Thoracic aorta (tissue), 2 donors: ENCODE measurements at regions not wholly inside any gene's neighbourhood (a gene's known extent, or its start where the extent isn't known, plus 50 kb on each side); places are given as distances from the start of the nearest gene placed in this dataset.

ENCODE experiments used
- ATAC-seq: fragments of 150-250 bp; one replicate; pipeline ENCODE4 v1.8.0; 2017; ENCODE audit warnings: low read depth; ENCODE audit not compliant: insufficient number of reproducible peaks, low FRiP score
- DNase-seq: peaks from one replicate; pipeline ENCODE4 v3.0.0-alpha.2; 2020; ENCODE audit warnings: low spot score
- H3K27ac ChIP-seq, 2 donors: fragments of 200-600 bp; sonication (generic); 1 replicate in 1 of 2; 2 replicates in 1 of 2; pipeline ENCODE4 v1.5.1; 2016; ENCODE audit warnings: mild to moderate bottlenecking in 2 of 2, moderate library complexity in 2 of 2
- H3K27me3 ChIP-seq: fragments of 200-600 bp; sonication (generic); replicated peaks from 2 replicates; pipeline ENCODE4 v1.6.0; 2016; ENCODE audit warnings: mild to moderate bottlenecking; ENCODE audit not compliant: insufficient read depth
- H3K36me3 ChIP-seq: fragments of 200-600 bp; sonication (generic); one replicate; pipeline ENCODE4 v1.5.1; 2016
- H3K4me1 ChIP-seq, 2 donors: fragments of 200-600 bp; sonication (generic); 1 replicate in 1 of 2; 2 replicates in 1 of 2; pipeline versions ENCODE4 v1.5.1 to v1.6.0; 2016; ENCODE audit warnings: low read depth in 2 of 2, mild to moderate bottlenecking in 1 of 2; ENCODE audit not compliant: control insufficient read depth in 1 of 2
- H3K4me3 ChIP-seq: fragments of 200-600 bp; sonication (generic); 2 replicates; pipeline ENCODE4 v1.5.1; 2016; ENCODE audit warnings: mild to moderate bottlenecking
- H3K9me3 ChIP-seq: fragments of 200-600 bp; sonication (generic); 2 replicates; pipeline ENCODE4 v1.5.1; 2016
- CTCF ChIP-seq: fragments of 200-600 bp; sonication (generic); IDR thresholded peaks from one replicate; pipeline ENCODE4 v1.5.1; 2019; ENCODE audit warnings: antibody characterized with exemption

GRCh38 chr17:33385713-33386112 lies 92.6 kb upstream of the ASIC2 start:
- Histone ChIP-seq H3K4me3 (no peak overlapping the region), H3K9me3 (no peaks in the 10 kb centered on the region), H3K27ac (no peak overlapping the region), H3K36me3 (no peaks in the 10 kb centered on the region), H3K27me3 (no peaks in the 10 kb centered on the region), H3K4me1 (no peaks in the 10 kb centered on the region)
- DNase-seq: no peak
- ATAC-seq: no peak
- no peak for TF ChIP-seq CTCF

GRCh38 chr17:33387406-33387805 lies 94.3 kb upstream of the ASIC2 start:
- TF ChIP-seq CTCF: no peak
- Histone ChIP-seq H3K4me1 (no peaks in the 10 kb centered on the region), H3K27me3 (no peaks in the 10 kb centered on the region), H3K9me3 (no peaks in the 10 kb centered on the region), H3K36me3 (no peaks in the 10 kb centered on the region), H3K27ac (no peak overlapping the region), H3K4me3 (no peak overlapping the region)
- no peak for DNase-seq
- no peak for ATAC-seq

- Histone ChIP-seq H3K27me3 (no peaks in the 10 kb centered on the region), H3K4me1 (no peaks in the 10 kb centered on the region), H3K36me3 (no peaks in the 10 kb centered on the region), H3K27ac (no peak overlapping the region), H3K4me3 (no peak overlapping the region), H3K9me3 (no peaks in the 10 kb centered on the region)
- no peak for TF ChIP-seq CTCF
- DNase-seq: no peak
- no peak for ATAC-seq
Measured at GRCh38 chr17:33389504-33390135, 96.5 kb upstream of the ASIC2 start.

GRCh38 chr17:33390479-33391176 lies 97.5 kb upstream of the ASIC2 start:
- Histone ChIP-seq H3K27ac (no peak overlapping the region), H3K4me1 (no peaks in the 10 kb centered on the region), H3K4me3 (no peak overlapping the region), H3K36me3 (no peaks in the 10 kb centered on the region), H3K9me3 (no peaks in the 10 kb centered on the region), H3K27me3 (no peaks in the 10 kb centered on the region)
- TF ChIP-seq CTCF: no peak
- DNase-seq (no peak), ATAC-seq (no peak)

- Histone ChIP-seq H3K36me3 (no peaks in the 10 kb centered on the region), H3K4me3 (no peak overlapping the region), H3K27me3 (no peaks in the 10 kb centered on the region), H3K9me3 (no peaks in the 10 kb centered on the region), H3K4me1 (no peaks in the 10 kb centered on the region), H3K27ac (no peak overlapping the region)
- ATAC-seq: no peak
- no peak for DNase-seq
- no peak for TF ChIP-seq CTCF
Measured at GRCh38 chr17:33396818-33397217, 103.7 kb upstream of the ASIC2 start.
